ENCODE measurements at regions not wholly inside any gene's neighbourhood (a gene's known extent, or its start where the extent isn't known, plus 50 kb on each side); places are given as distances from the start of the nearest gene placed in this dataset.

DNA sequence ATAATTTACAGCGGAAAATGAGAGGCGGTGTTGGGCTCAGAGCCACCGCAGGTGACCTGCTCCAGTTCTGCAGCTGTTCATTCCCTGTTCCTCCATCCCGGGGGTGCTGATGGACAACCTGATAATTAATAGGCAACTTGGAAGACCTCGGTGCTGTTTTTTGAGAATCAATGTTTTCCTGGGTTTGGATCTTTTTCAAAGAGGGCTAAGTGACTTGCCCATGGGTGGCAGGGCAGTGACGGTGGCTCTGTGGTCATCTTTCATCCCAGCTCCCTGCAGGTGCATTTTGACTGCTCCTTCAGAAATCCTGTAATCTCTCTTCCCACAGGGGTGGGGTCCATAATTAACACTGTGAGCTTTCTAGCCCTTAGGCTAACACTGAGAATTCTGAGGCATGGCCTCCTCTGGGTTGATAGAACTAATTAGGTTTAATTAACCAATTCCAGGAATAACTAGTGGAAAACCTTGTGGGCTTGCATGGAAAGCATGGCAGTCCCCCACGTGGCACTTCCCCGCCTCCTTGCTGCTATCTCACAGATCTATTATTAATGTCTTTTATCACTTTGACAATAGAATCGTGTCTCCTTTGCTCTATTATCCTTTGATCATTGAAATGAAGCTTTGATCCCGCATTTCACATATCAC is 217.9 kb downstream of the GLRX3 start:
- TF ChIP-seq, protein P1, sequence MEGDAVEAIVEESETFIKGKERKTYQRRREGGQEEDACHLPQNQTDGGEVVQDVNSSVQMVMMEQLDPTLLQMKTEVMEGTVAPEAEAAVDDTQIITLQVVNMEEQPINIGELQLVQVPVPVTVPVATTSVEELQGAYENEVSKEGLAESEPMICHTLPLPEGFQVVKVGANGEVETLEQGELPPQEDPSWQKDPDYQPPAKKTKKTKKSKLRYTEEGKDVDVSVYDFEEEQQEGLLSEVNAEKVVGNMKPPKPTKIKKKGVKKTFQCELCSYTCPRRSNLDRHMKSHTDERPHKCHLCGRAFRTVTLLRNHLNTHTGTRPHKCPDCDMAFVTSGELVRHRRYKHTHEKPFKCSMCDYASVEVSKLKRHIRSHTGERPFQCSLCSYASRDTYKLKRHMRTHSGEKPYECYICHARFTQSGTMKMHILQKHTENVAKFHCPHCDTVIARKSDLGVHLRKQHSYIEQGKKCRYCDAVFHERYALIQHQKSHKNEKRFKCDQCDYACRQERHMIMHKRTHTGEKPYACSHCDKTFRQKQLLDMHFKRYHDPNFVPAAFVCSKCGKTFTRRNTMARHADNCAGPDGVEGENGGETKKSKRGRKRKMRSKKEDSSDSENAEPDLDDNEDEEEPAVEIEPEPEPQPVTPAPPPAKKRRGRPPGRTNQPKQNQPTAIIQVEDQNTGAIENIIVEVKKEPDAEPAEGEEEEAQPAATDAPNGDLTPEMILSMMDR (optimal IDR thresholded peaks at IDR 0.05 in 1 of 3, IDR thresholded peaks at IDR 0.05 in 1 of 3, conservative IDR thresholded peaks at IDR 0.05 in 1 of 3; ENCODE audit: extremely low read depth in 1 of 3, insufficient read depth in 2 of 3, low read length in 3 of 3): no peak
- no peak for TF ChIP-seq EZH2 (IDR thresholded peaks at IDR 0.05; ENCODE audit: low read length)
